ENCODE measurements at regions not wholly inside any gene's neighbourhood (a gene's known extent, or its start where the extent isn't known, plus 50 kb on each side); places are given as distances from the start of the nearest gene placed in this dataset.

DNA sequence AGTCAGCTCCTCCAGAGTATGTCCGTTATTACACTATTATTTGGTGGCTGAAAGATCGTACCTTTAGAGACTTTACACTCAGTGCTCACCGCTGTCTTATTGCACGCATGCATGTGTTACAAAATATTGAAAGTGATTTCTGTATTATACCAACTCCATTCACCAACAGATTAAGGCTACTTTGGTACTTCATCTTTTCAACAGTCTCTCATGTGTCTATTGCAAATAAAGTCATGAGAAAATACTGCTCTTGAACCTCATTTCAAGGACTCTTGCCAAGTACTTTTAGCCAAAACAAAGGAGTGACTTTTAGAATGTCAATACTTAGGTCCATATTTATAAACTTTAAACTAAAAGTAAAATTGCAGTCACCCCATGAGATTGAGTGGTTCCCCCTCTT is 503.6 kb downstream of the TMEM121 start:
- H3K4me3 ChIP-seq (replicated peaks in 1 of 4; ENCODE audit: control extremely low read depth in 1 of 4, insufficient read depth in 1 of 4, low read depth in 3 of 4, low read length in 4 of 4), result no peak overlapping the region
- no peak for DNase-seq (ENCODE audit: low read depth in 2 of 2)
- TF ChIP-seq, protein P1, sequence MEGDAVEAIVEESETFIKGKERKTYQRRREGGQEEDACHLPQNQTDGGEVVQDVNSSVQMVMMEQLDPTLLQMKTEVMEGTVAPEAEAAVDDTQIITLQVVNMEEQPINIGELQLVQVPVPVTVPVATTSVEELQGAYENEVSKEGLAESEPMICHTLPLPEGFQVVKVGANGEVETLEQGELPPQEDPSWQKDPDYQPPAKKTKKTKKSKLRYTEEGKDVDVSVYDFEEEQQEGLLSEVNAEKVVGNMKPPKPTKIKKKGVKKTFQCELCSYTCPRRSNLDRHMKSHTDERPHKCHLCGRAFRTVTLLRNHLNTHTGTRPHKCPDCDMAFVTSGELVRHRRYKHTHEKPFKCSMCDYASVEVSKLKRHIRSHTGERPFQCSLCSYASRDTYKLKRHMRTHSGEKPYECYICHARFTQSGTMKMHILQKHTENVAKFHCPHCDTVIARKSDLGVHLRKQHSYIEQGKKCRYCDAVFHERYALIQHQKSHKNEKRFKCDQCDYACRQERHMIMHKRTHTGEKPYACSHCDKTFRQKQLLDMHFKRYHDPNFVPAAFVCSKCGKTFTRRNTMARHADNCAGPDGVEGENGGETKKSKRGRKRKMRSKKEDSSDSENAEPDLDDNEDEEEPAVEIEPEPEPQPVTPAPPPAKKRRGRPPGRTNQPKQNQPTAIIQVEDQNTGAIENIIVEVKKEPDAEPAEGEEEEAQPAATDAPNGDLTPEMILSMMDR (conservative IDR thresholded peaks at IDR 0.05 in 1 of 2, IDR thresholded peaks at IDR 0.05 in 1 of 2; ENCODE audit: low read depth in 1 of 2, low read length in 2 of 2), result no peak
- no peaks in the 10 kb centered on the region for H4K20me1 ChIP-seq (ENCODE audit: control insufficient read depth, extremely low read depth, insufficient read depth, low read length)
- H3K27me3 ChIP-seq (ENCODE audit: control insufficient read depth, insufficient read depth, low read length), result no peaks in the 10 kb centered on the region
- H3K4me2 ChIP-seq (ENCODE audit: extremely low read depth, insufficient read depth, low read length), result no peak overlapping the region
- no peak overlapping the region for H3K9ac ChIP-seq (ENCODE audit: insufficient read depth, low read length)
- no peaks in the 10 kb centered on the region for H3K36me3 ChIP-seq (ENCODE audit: control insufficient read depth, insufficient read depth, low read length)
- no peak overlapping the region for H2AFZ ChIP-seq (ENCODE audit: low read length)
- no peak overlapping the region for H3K27ac ChIP-seq (ENCODE audit: insufficient read depth, low read length)
- H3K79me2 ChIP-seq (ENCODE audit: control insufficient read depth, insufficient read depth, low read length), result no peaks in the 10 kb centered on the region
- H3K4me1 ChIP-seq (ENCODE audit: control insufficient read depth, extremely low read depth, insufficient read depth, low read length), result no peaks in the 10 kb centered on the region
- no peaks in the 10 kb centered on the region for H3K9me3 ChIP-seq (ENCODE audit: control insufficient read depth, insufficient read depth, low read depth, low read length)

DNA sequence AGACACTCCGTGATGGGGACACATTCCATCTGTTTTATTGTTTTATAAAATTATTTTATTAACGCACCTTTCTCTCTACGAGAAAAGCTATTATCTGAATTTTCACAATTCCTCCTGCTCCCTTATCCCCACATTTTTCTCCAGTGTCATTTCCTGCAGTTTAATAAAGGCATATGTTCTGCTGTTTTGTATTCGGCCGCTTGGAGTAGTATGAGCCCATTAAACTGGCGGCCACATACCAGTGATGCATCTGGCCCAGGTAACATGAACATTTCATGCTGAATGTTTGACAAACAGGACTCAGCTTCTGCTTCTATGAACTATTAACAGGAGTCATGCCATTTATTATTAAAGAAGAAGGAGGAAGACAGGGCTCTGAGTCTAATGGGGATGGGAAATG is 511.0 kb downstream of the TMEM121 start:
- Histone ChIP-seq H3K27me3 (ENCODE audit: control insufficient read depth, insufficient read depth, low read length) (no peaks in the 10 kb centered on the region), H3K4me1 (ENCODE audit: control insufficient read depth, extremely low read depth, insufficient read depth, low read length) (no peaks in the 10 kb centered on the region), H2AFZ (ENCODE audit: low read length) (no peak overlapping the region), H3K4me2 (ENCODE audit: extremely low read depth, insufficient read depth, low read length) (no peak overlapping the region), H4K20me1 (ENCODE audit: control insufficient read depth, extremely low read depth, insufficient read depth, low read length) (no peaks in the 10 kb centered on the region), H3K36me3 (ENCODE audit: control insufficient read depth, insufficient read depth, low read length) (no peaks in the 10 kb centered on the region), H3K9me3 (ENCODE audit: control insufficient read depth, insufficient read depth, low read depth, low read length) (no peaks in the 10 kb centered on the region), H3K9ac (ENCODE audit: insufficient read depth, low read length) (no peak overlapping the region), H3K4me3 (replicated peaks in 1 of 4; ENCODE audit: control extremely low read depth in 1 of 4, insufficient read depth in 1 of 4, low read depth in 3 of 4, low read length in 4 of 4) (no peak overlapping the region), H3K79me2 (ENCODE audit: control insufficient read depth, insufficient read depth, low read length) (no peaks in the 10 kb centered on the region), H3K27ac (ENCODE audit: insufficient read depth, low read length) (no peak overlapping the region)
- DNase-seq (ENCODE audit: low read depth in 2 of 2), result no peak
- TF ChIP-seq, protein P1 (conservative IDR thresholded peaks at IDR 0.05 in 1 of 2, IDR thresholded peaks at IDR 0.05 in 1 of 2; ENCODE audit: low read depth in 1 of 2, low read length in 2 of 2), result no peak
- no peak for TF ChIP-seq EZH2 (IDR thresholded peaks at IDR 0.05; ENCODE audit: low read length, missing control alignments)

DNA sequence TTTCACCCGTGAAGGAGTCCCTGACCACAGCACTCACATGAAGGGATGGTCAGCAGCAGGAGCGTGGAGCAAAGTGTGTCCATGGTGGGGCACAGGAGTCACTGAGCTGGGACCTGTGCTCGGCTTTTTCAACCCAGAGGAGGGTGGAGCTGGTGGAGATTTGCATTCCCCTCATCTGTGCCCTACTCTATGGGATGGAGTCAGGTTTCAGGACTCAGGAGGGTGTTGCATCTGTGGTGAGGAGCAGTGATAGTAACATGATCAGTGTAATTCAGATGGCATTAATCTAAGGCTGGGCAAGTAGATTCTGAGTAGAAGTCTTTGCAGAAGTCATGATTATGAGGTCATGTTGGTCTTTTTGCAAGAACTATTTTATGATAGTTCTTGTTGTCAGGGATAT is 511.9 kb downstream of the TMEM121 start:
- no peaks in the 10 kb centered on the region for H3K9me3 ChIP-seq (ENCODE audit: control insufficient read depth, insufficient read depth, low read depth, low read length)
- no peaks in the 10 kb centered on the region for H3K36me3 ChIP-seq (ENCODE audit: control insufficient read depth, insufficient read depth, low read length)
- no peak overlapping the region for H3K27ac ChIP-seq (ENCODE audit: insufficient read depth, low read length)
- no peak overlapping the region for H3K4me2 ChIP-seq (ENCODE audit: extremely low read depth, insufficient read depth, low read length)
- no peaks in the 10 kb centered on the region for H3K79me2 ChIP-seq (ENCODE audit: control insufficient read depth, insufficient read depth, low read length)
- H3K4me1 ChIP-seq (ENCODE audit: control insufficient read depth, extremely low read depth, insufficient read depth, low read length), result no peaks in the 10 kb centered on the region
- no peak overlapping the region for H2AFZ ChIP-seq (ENCODE audit: low read length)
- no peak overlapping the region for H3K9ac ChIP-seq (ENCODE audit: insufficient read depth, low read length)
- no peaks in the 10 kb centered on the region for H3K27me3 ChIP-seq (ENCODE audit: control insufficient read depth, insufficient read depth, low read length)
- no peaks in the 10 kb centered on the region for H4K20me1 ChIP-seq (ENCODE audit: control insufficient read depth, extremely low read depth, insufficient read depth, low read length)
- TF ChIP-seq, protein P1 (conservative IDR thresholded peaks at IDR 0.05 in 1 of 2, IDR thresholded peaks at IDR 0.05 in 1 of 2; ENCODE audit: low read depth in 1 of 2, low read length in 2 of 2), result no peak
- TF ChIP-seq EZH2 (IDR thresholded peaks at IDR 0.05; ENCODE audit: low read length, missing control alignments), result no peak
- DNase-seq (ENCODE audit: low read depth in 2 of 2), result no peak
- H3K4me3 ChIP-seq (replicated peaks in 1 of 4; ENCODE audit: control extremely low read depth in 1 of 4, insufficient read depth in 1 of 4, low read depth in 3 of 4, low read length in 4 of 4), result no peak overlapping the region
